ENCODE measurements at regions not wholly inside any gene's neighbourhood (a gene's known extent, or its start where the extent isn't known, plus 50 kb on each side); places are given as distances from the start of the nearest gene placed in this dataset.

GRCh38 chr1:219379691-219380090, 206.0 kb downstream of the LYPLAL1 start:
- H3K9me3 ChIP-seq (ENCODE audit: control insufficient read depth, insufficient read depth, low read length), result no peaks in the 10 kb centered on the region
- no peak overlapping the region for H3K27ac ChIP-seq (ENCODE audit: low read depth, low read length)
- H3K9ac ChIP-seq (ENCODE audit: low read depth, low read length), result no peak overlapping the region
- H3K4me3 ChIP-seq (ENCODE audit: low read depth, low read length), result no peak overlapping the region
- no peaks in the 10 kb centered on the region for H3K36me3 ChIP-seq (ENCODE audit: control insufficient read depth, insufficient read depth, low read length)
- no peaks in the 10 kb centered on the region for H3K27me3 ChIP-seq (ENCODE audit: control insufficient read depth, insufficient read depth, low read length)
- no peaks in the 10 kb centered on the region for H3K4me1 ChIP-seq (ENCODE audit: control insufficient read depth, insufficient read depth, low read length)

- Histone ChIP-seq H3K9me3 (ENCODE audit: control insufficient read depth, insufficient read depth, low read length) (no peaks in the 10 kb centered on the region), H3K36me3 (ENCODE audit: control insufficient read depth, insufficient read depth, low read length) (no peaks in the 10 kb centered on the region), H3K4me3 (ENCODE audit: low read depth, low read length) (no peak overlapping the region), H3K27me3 (ENCODE audit: control insufficient read depth, insufficient read depth, low read length) (no peaks in the 10 kb centered on the region), H3K9ac (ENCODE audit: low read depth, low read length) (no peak overlapping the region), H3K27ac (ENCODE audit: low read depth, low read length) (no peak overlapping the region), H3K4me1 (ENCODE audit: control insufficient read depth, insufficient read depth, low read length) (no peaks in the 10 kb centered on the region; the same call in 1 of the 2 replicates)
Measured at GRCh38 chr1:219374636-219375035, 201.0 kb downstream of the LYPLAL1 start.

GRCh38 chr1:219374046-219374566, 200.4 kb downstream of the LYPLAL1 start:
- Histone ChIP-seq H3K9ac (ENCODE audit: low read depth, low read length) (no peak overlapping the region), H3K27me3 (ENCODE audit: control insufficient read depth, insufficient read depth, low read length) (no peaks in the 10 kb centered on the region), H3K4me3 (ENCODE audit: low read depth, low read length) (no peak overlapping the region), H3K36me3 (ENCODE audit: control insufficient read depth, insufficient read depth, low read length) (no peaks in the 10 kb centered on the region), H3K4me1 (ENCODE audit: control insufficient read depth, insufficient read depth, low read length) (no peaks in the 10 kb centered on the region; the same call in 1 of the 2 replicates), H3K9me3 (ENCODE audit: control insufficient read depth, insufficient read depth, low read length) (no peaks in the 10 kb centered on the region), H3K27ac (ENCODE audit: low read depth, low read length) (no peak overlapping the region)

GRCh38 chr1:219373616-219373935, 199.9 kb downstream of the LYPLAL1 start:
- H3K27me3 ChIP-seq (ENCODE audit: control insufficient read depth, insufficient read depth, low read length), result no peaks in the 10 kb centered on the region
- H3K36me3 ChIP-seq (ENCODE audit: control insufficient read depth, insufficient read depth, low read length), result no peaks in the 10 kb centered on the region
- H3K9ac ChIP-seq (ENCODE audit: low read depth, low read length), result no peak overlapping the region
- no peak overlapping the region for H3K4me3 ChIP-seq (ENCODE audit: low read depth, low read length)
- H3K27ac ChIP-seq (ENCODE audit: low read depth, low read length), result no peak overlapping the region
- H3K4me1 ChIP-seq (ENCODE audit: control insufficient read depth, insufficient read depth, low read length), result no peaks in the 10 kb centered on the region; the same call in 1 of the 2 replicates
- H3K9me3 ChIP-seq (ENCODE audit: control insufficient read depth, insufficient read depth, low read length), result no peaks in the 10 kb centered on the region

- no peak overlapping the region for H3K27ac ChIP-seq (ENCODE audit: low read depth, low read length)
- no peaks in the 10 kb centered on the region for H3K9me3 ChIP-seq (ENCODE audit: control insufficient read depth, insufficient read depth, low read length)
- no peaks in the 10 kb centered on the region for H3K27me3 ChIP-seq (ENCODE audit: control insufficient read depth, insufficient read depth, low read length)
- H3K9ac ChIP-seq (ENCODE audit: low read depth, low read length), result no peak overlapping the region
- H3K36me3 ChIP-seq (ENCODE audit: control insufficient read depth, insufficient read depth, low read length), result no peaks in the 10 kb centered on the region
- no peak overlapping the region for H3K4me3 ChIP-seq (ENCODE audit: low read depth, low read length)
- H3K4me1 ChIP-seq (ENCODE audit: control insufficient read depth, insufficient read depth, low read length), result no peaks in the 10 kb centered on the region; the same call in 1 of the 2 replicates
Measured at GRCh38 chr1:219372916-219373615, 199.4 kb downstream of the LYPLAL1 start.

GRCh38 chr1:219371471-219371870, 197.8 kb downstream of the LYPLAL1 start:
- H3K9ac ChIP-seq (ENCODE audit: low read depth, low read length), result no peak overlapping the region

GRCh38 chr1:219367496-219367895, 193.8 kb downstream of the LYPLAL1 start:
- Histone ChIP-seq H3K9me3 (ENCODE audit: control insufficient read depth, insufficient read depth, low read length) (no peaks in the 10 kb centered on the region), H3K4me3 (ENCODE audit: low read depth, low read length) (no peak overlapping the region), H3K9ac (ENCODE audit: low read depth, low read length) (no peak overlapping the region), H3K27me3 (ENCODE audit: control insufficient read depth, insufficient read depth, low read length) (no peaks in the 10 kb centered on the region), H3K36me3 (ENCODE audit: control insufficient read depth, insufficient read depth, low read length) (no peaks in the 10 kb centered on the region), H3K27ac (ENCODE audit: low read depth, low read length) (no peak overlapping the region), H3K4me1 (ENCODE audit: control insufficient read depth, insufficient read depth, low read length) (no peaks in the 10 kb centered on the region)

More at GRCh38 chr1:219371471-219371870, 197.8 kb downstream of the LYPLAL1 start:
- Histone ChIP-seq H3K27ac (ENCODE audit: low read depth, low read length) (no peak overlapping the region), H3K4me1 (ENCODE audit: control insufficient read depth, insufficient read depth, low read length) (no peaks in the 10 kb centered on the region; the same call in 1 of the 2 replicates), H3K36me3 (ENCODE audit: control insufficient read depth, insufficient read depth, low read length) (no peaks in the 10 kb centered on the region), H3K4me3 (ENCODE audit: low read depth, low read length) (no peak overlapping the region), H3K27me3 (ENCODE audit: control insufficient read depth, insufficient read depth, low read length) (no peaks in the 10 kb centered on the region), H3K9me3 (ENCODE audit: control insufficient read depth, insufficient read depth, low read length) (no peaks in the 10 kb centered on the region)

GRCh38 chr1:219365451-219365850, 191.8 kb downstream of the LYPLAL1 start:
- no peak overlapping the region for H3K27ac ChIP-seq (ENCODE audit: low read depth, low read length)
- H3K9ac ChIP-seq (ENCODE audit: low read depth, low read length), result no peak overlapping the region
- H3K27me3 ChIP-seq (ENCODE audit: control insufficient read depth, insufficient read depth, low read length), result no peaks in the 10 kb centered on the region

GRCh38 chr1:219362702-219363101, 189.0 kb downstream of the LYPLAL1 start:
- H3K27me3 ChIP-seq (ENCODE audit: control insufficient read depth, insufficient read depth, low read length), result no peaks in the 10 kb centered on the region
- H3K36me3 ChIP-seq (ENCODE audit: control insufficient read depth, insufficient read depth, low read length), result no peaks in the 10 kb centered on the region

More at GRCh38 chr1:219365451-219365850, 191.8 kb downstream of the LYPLAL1 start:
- Histone ChIP-seq H3K9me3 (ENCODE audit: control insufficient read depth, insufficient read depth, low read length) (no peaks in the 10 kb centered on the region), H3K36me3 (ENCODE audit: control insufficient read depth, insufficient read depth, low read length) (no peaks in the 10 kb centered on the region), H3K4me3 (ENCODE audit: low read depth, low read length) (no peak overlapping the region), H3K4me1 (ENCODE audit: control insufficient read depth, insufficient read depth, low read length) (no peaks in the 10 kb centered on the region)

GRCh38 chr1:219359126-219359525, 185.4 kb downstream of the LYPLAL1 start:
- Histone ChIP-seq H3K27me3 (ENCODE audit: control insufficient read depth, insufficient read depth, low read length) (no peaks in the 10 kb centered on the region), H3K27ac (ENCODE audit: low read depth, low read length) (no peak overlapping the region), H3K36me3 (ENCODE audit: control insufficient read depth, insufficient read depth, low read length) (no peaks in the 10 kb centered on the region), H3K4me1 (ENCODE audit: control insufficient read depth, insufficient read depth, low read length) (no peaks in the 10 kb centered on the region), H3K4me3 (ENCODE audit: low read depth, low read length) (no peak overlapping the region), H3K9me3 (ENCODE audit: control insufficient read depth, insufficient read depth, low read length) (no peaks in the 10 kb centered on the region), H3K9ac (ENCODE audit: low read depth, low read length) (no peak overlapping the region)

More at GRCh38 chr1:219362702-219363101, 189.0 kb downstream of the LYPLAL1 start:
- Histone ChIP-seq H3K4me1 (ENCODE audit: control insufficient read depth, insufficient read depth, low read length) (no peaks in the 10 kb centered on the region), H3K27ac (ENCODE audit: low read depth, low read length) (no peak overlapping the region), H3K9ac (ENCODE audit: low read depth, low read length) (no peak overlapping the region), H3K4me3 (ENCODE audit: low read depth, low read length) (no peak overlapping the region), H3K9me3 (ENCODE audit: control insufficient read depth, insufficient read depth, low read length) (no peaks in the 10 kb centered on the region)

- Histone ChIP-seq H3K9ac (ENCODE audit: low read depth, low read length) (no peak overlapping the region), H3K4me3 (ENCODE audit: low read depth, low read length) (no peak overlapping the region), H3K9me3 (ENCODE audit: control insufficient read depth, insufficient read depth, low read length) (no peaks in the 10 kb centered on the region), H3K36me3 (ENCODE audit: control insufficient read depth, insufficient read depth, low read length) (no peaks in the 10 kb centered on the region), H3K4me1 (ENCODE audit: control insufficient read depth, insufficient read depth, low read length) (no peaks in the 10 kb centered on the region), H3K27ac (ENCODE audit: low read depth, low read length) (no peak overlapping the region), H3K27me3 (ENCODE audit: control insufficient read depth, insufficient read depth, low read length) (no peaks in the 10 kb centered on the region)
Measured at GRCh38 chr1:219358080-219358479, 184.4 kb downstream of the LYPLAL1 start.

All from HUES48 (cell line).